Muscle of back (tissue), 3 donors: ENCODE measurements at regions not wholly inside any gene's neighbourhood (a gene's known extent, or its start where the extent isn't known, plus 50 kb on each side); places are given as distances from the start of the nearest gene placed in this dataset.

Experiments used
- DNase-seq, 3 donors: peaks; one replicate each; pipeline versions ENCODE4 v3.0.0 to v3.0.0-alpha.2; 2013

GRCh38 chr4:36004204-36004851 lies 240.0 kb downstream of the ARAP2 start:
- no peak for DNase-seq

GRCh38 chr4:36006226-36006625 lies 238.1 kb downstream of the ARAP2 start:
- DNase-seq = peak in 1 of 3 donors; percentile 42

DNA sequence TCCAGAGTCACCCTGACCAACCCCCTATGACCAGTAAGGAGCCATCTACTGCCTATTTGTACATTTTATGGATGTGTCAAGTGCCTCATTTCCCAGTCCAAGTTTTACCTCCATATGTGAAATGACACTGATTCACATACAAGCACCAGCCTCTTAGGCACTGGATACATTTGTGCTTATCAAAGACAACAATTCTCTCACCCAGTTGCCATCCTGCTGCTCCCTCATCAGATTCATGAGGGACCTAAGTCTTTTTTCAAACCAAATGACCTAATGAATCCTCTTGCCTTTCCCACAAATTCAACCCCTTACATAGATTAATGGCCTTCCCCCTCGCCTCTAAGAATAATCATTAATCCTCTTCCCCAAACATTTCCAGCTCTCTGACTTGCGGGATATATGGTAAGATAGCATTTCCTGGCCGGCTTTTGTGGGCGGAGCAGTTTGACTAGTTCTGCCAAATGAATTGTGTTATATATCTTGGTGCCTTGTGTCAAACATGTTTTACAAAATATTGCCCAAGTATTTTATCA lies 233.9 kb downstream of the ARAP2 start:
- no peak for DNase-seq

DNA sequence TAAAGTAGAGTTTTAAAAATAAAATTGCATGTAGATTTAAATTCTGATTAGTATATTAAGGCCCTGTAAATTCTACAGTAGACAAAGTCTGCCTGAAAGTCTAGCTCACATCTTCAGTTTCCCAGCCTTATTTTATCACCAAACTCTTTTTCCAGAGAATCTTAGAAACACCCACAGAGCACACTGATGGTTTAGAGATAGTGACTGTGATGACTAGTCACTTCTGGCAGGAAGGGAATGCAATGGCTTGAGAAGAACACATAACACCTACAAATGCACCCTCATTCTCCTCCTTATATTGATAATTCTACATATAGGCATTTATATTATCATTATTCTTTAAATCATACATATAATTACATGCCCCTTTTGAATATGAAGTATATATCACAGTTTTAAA lies 232.9 kb downstream of the ARAP2 start:
- no peak for DNase-seq

GRCh38 chr4:36012503-36012902 lies 231.8 kb downstream of the ARAP2 start:
- no peak for DNase-seq

DNA sequence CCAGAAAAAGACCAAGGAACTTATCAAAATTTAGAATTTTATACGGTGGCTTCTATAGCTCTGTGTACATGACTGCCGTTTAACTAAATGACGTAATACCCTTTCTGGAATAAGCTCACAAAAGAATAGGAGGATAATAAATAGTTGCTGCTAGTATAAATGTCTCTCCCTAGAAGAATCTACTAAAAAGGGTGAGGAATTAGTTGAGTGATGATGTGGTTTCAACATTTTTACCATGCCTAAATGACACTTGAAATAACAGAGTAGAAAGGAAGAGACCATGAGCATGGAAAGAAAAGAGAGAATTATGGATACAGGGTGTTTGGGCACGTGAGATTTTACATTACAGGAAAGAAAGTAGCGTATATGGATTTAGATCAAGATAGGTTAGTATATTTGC lies 231.1 kb downstream of the ARAP2 start:
- no peak for DNase-seq
